ENCODE measurements at regions not wholly inside any gene's neighbourhood (a gene's known extent, or its start where the extent isn't known, plus 50 kb on each side); places are given as distances from the start of the nearest gene placed in this dataset.
A peak's percentile ranks its signal among the peaks of the same experiment; 100 is the strongest.

DNA sequence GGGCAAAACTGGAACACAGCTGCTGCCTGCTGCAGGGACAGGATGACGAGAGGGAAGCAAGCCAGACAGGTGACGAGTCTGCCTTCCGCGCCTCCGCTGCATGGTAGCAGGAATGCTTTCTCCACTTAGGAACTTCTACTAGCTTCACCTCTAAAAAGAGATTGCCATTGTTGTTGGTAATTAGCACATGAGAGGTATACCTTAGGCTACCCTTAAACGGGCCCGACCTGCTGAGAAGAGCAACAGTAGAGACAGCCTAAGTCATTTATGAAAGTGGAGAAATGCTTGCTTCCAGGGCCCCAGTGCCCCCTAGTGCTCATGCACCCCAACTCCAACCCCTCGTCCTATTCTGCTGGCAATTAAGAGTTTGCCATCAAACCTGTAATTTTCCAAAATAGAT, 96.9 kb upstream of the AKT3 start:
- TF ChIP-seq, protein P1, sequence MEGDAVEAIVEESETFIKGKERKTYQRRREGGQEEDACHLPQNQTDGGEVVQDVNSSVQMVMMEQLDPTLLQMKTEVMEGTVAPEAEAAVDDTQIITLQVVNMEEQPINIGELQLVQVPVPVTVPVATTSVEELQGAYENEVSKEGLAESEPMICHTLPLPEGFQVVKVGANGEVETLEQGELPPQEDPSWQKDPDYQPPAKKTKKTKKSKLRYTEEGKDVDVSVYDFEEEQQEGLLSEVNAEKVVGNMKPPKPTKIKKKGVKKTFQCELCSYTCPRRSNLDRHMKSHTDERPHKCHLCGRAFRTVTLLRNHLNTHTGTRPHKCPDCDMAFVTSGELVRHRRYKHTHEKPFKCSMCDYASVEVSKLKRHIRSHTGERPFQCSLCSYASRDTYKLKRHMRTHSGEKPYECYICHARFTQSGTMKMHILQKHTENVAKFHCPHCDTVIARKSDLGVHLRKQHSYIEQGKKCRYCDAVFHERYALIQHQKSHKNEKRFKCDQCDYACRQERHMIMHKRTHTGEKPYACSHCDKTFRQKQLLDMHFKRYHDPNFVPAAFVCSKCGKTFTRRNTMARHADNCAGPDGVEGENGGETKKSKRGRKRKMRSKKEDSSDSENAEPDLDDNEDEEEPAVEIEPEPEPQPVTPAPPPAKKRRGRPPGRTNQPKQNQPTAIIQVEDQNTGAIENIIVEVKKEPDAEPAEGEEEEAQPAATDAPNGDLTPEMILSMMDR (conservative IDR thresholded peaks at IDR 0.05; ENCODE audit: low read depth), result no peak; the same call in 1 of the 2 replicates
- POLR2A ChIA-PET (ENCODE audit: low non-redundant PET), result no interaction called here
- no peak overlapping the region for H3K27ac ChIP-seq
- DNase-seq (ENCODE audit: low spot score), result no peak
- CTCF ChIA-PET, result no interaction called here

DNA sequence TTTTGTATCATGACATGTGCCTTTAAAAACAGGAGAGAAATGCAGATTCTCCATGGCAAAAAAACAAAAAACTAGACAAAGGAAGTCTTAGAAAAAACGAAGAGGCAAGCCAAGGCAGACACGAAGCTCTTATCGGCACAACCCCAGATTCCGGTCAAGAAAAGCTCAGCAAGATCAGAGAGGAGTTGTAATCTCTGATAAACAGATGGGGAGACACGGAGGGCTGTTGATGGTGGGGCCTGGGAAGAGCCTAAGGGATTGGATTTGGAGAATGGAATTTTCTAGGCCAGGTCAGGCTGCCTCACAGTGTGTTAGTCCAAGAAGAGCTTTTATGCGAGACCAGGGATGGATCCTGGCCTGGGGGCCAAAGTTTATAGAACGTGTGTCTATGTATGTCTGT, 96.2 kb upstream of the AKT3 start:
- CTCF ChIA-PET, result interaction anchor here (0.6 kb wide), 1 partner anchor 312 kb away, joined by 3 read pairs; no protein-coding TSS in a partner anchor
- DNase-seq (ENCODE audit: low spot score), result no peak

DNA sequence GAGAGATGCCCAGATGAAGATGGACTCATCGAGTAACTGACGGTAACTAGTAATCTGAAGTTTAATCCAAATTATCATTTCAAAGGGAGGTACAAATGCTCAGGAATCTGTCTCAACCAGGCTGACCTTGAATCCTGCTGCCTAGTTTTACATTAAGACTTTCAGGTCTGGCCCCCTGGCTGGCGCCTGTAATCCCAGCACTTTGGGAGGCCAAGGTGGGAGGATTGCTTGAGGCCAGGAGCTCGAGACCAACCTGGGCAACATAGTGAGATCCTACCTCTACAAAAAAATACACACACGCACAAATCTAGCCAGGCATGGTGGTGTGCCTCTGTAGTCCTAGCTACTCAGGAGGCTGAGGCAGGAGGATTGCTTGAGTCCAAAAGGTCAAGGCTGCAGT, 95.7 kb upstream of the AKT3 start:
- H3K27ac ChIP-seq, result no peak overlapping the region
- no peak for DNase-seq (ENCODE audit: low spot score)
- ChIA-PET CTCF (no interaction called here), POLR2A (ENCODE audit: low non-redundant PET) (no interaction called here)
- TF ChIP-seq, protein P1 (conservative IDR thresholded peaks at IDR 0.05; ENCODE audit: low read depth), result no peak

More for the DNA sequence above, 96.2 kb upstream of the AKT3 start:
- no peak overlapping the region for H3K27ac ChIP-seq
- POLR2A ChIA-PET (ENCODE audit: low non-redundant PET), result no interaction called here
- TF ChIP-seq, protein P1 (conservative IDR thresholded peaks at IDR 0.05; ENCODE audit: low read depth), result no peak

DNA sequence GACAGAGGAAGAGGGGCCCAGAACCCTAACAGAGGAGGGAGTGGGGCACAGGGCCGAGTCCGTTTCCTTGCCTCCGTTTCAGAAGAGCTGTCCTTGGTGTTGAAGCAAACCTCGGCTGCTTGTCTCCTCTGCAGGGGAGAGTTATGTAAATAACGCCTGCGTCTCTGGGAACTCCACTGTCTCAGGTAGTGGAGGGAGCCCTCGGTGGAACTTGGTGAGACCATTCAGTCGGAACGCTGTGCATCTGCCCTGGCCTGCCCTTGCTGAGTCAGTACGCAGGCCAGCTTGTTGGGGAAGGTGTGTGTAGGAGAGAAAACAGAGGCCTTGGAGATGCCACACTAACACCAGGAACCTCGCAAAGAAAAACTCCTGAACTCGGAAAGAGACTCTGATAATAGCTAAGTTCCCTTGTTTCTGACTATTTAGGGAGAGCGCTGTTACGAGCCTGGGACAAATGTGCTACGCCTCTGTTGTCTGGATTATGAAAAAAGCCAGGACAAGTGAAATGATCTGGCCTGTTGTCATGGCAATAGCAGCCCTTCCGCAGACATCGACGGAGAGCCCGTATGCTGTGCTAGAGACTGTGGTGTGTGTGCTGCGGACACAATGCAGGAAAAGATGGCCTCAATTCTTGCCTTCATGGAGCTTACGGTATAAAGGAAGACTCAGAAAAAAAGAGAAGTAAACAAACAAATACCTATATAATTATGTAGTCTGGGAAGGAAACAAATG, 94.6 kb upstream of the AKT3 start:
- DNase-seq (ENCODE audit: low spot score), result peak; percentile 83
- TF ChIP-seq, protein P1 (conservative IDR thresholded peaks at IDR 0.05; ENCODE audit: low read depth), result no peak
- ChIA-PET CTCF (no interaction called here), POLR2A (ENCODE audit: low non-redundant PET) (no interaction called here)
- no peak overlapping the region for H3K27ac ChIP-seq

DNA sequence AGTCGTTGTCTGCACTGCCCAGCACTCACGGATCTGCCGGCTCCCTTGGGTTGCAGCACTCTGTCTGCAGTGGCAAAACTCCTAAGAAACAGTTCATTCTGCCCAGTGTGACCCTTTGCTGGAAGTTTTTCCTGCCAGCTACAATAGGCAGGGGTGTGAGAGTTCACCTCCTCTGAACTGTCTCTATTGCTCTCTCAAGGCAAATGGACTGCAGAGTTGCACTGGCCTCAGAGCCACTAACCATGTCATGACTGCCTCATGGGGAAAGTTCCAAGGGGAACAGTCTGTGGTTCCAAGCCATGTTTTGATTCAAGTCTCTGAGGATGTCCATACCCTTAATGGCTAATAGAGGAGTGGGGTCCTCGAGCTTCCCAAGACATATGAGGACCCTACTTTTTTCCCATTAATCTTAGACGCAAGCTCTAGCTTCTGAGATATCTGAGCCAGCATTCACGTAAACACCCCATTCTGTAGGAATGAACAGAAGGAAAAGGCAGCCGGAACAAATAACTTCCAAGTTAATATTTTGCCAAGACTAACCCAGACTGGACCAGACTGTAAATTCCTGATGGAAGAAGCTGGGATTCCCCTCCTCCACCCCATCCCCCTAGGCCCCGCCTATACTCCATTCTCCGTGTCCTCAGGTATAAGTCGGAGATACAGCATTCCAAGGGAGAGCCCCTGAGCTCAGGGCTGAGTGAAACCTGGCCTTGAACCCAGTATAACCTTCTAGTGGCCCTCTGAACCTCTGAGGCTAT, 93.8 kb upstream of the AKT3 start:
- ChIA-PET CTCF (no interaction called here), POLR2A (ENCODE audit: low non-redundant PET) (no interaction called here)
- TF ChIP-seq, protein P1 (conservative IDR thresholded peaks at IDR 0.05; ENCODE audit: low read depth), result no peak
- no peak overlapping the region for H3K27ac ChIP-seq
- DNase-seq (ENCODE audit: low spot score), result no peak

DNA sequence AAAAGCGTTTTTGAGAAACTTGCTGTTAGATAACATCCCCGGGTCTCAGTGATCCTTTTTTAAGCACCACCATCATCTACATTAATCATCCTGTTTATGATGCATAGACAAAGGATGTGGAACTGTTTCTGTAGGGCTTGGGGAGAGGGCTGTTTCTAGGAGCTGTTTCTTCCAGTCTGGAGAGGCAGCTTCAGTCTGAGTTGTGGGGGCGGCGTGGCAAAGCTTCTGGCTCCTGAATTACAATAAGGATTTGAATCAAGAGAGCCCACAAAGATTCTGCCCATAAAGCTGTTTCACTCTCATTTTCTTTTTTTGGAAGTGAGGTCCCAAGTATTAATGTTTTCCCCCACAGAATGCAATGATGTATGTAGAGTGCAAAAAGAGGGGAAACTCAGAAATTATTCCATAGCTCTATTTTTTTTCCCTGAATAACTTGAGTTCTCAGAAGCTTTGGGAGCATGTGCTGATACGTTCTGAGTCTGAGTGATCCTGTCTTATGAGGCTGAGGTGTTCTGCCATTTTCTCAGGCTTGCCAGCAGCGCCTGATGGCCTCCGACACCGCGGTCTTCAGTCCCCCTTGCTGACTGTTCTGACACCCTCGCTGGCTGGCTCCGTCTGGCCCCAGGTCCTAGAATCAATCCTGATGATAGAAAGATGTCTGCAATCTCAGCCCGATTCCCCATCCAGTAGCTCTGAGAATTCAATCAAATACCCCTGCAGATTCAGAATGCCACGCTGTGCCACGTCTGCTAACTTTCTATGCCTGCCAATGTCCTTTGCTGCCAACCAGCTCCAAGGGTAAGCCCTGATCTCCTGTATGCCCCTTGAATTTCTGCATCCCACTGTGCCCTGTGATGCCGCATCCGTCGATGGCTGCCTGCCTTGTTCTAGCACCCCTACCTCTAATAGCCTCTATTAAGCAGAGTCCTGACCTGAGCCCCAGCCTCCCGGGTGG, 92.4 kb upstream of the AKT3 start:
- POLR2A ChIA-PET (ENCODE audit: low non-redundant PET), result no interaction called here
- CTCF ChIA-PET, result no interaction called here

More for the DNA sequence above, 92.4 kb upstream of the AKT3 start:
- H3K27ac ChIP-seq, result no peak overlapping the region
- TF ChIP-seq, protein P1 (conservative IDR thresholded peaks at IDR 0.05; ENCODE audit: low read depth), result no peak
- no peak for DNase-seq (ENCODE audit: low spot score)
